GM12891 (cell line): ENCODE measurements at regions not wholly inside any gene's neighbourhood (a gene's known extent, or its start where the extent isn't known, plus 50 kb on each side); places are given as distances from the start of the nearest gene placed in this dataset.

ENCODE experiments used
- POLR2A ChIP-seq: IDR thresholded peaks from 2 replicates; pipeline ENCODE4 v1.6.1; 2011; ENCODE audit warnings: low read depth, low read length, control low read depth
- POLR2AphosphoS5 ChIP-seq: IDR thresholded peaks from 2 replicates; pipeline ENCODE4 v1.6.1; 2011; ENCODE audit warnings: low read depth, low read length, control low read depth
- POU2F2 ChIP-seq: IDR thresholded peaks from 2 replicates; pipeline ENCODE4 v1.6.1; 2011; ENCODE audit warnings: low read depth, mild to moderate bottlenecking, control low read depth, low read length, moderate library complexity
- SPI1 ChIP-seq: IDR thresholded peaks from 2 replicates; pipeline ENCODE4 v1.6.1; 2011; ENCODE audit warnings: low read depth, low read length, control low read depth
- TAF1 ChIP-seq: IDR thresholded peaks from 2 replicates; pipeline ENCODE4 v1.6.1; 2011; ENCODE audit warnings: low read depth, low read length, control low read depth

- TF ChIP-seq POLR2AphosphoS5 = no peak
- no peak for TF ChIP-seq POLR2A
- no peak for TF ChIP-seq TAF1
- no peak for TF ChIP-seq POU2F2
- no peak for TF ChIP-seq SPI1
These were observed 271.8 kb upstream of the DMAC1 start for GRCh38 chr9:8071445-8071798.
